AG10803 (cell line): ENCODE measurements at regions not wholly inside any gene's neighbourhood (a gene's known extent, or its start where the extent isn't known, plus 50 kb on each side); places are given as distances from the start of the nearest gene placed in this dataset.

ENCODE experiments used
- DNase-seq: peaks from one replicate; pipeline ENCODE4 v3.0.0; 2010; ENCODE audit warnings: low read depth
- H3K4me3 ChIP-seq: 2 replicates; pipeline ENCODE4 v1.5.1; 2011; ENCODE audit warnings: mild to moderate bottlenecking, low read length, control low read depth
- TF ChIP-seq, protein P1 (sequence below): conservative IDR thresholded peaks from 2 replicates; pipeline ENCODE4 v1.5.1; 2011; ENCODE audit warnings: mild to moderate bottlenecking, low read length, control low read depth, inconsistent platforms

DNA sequence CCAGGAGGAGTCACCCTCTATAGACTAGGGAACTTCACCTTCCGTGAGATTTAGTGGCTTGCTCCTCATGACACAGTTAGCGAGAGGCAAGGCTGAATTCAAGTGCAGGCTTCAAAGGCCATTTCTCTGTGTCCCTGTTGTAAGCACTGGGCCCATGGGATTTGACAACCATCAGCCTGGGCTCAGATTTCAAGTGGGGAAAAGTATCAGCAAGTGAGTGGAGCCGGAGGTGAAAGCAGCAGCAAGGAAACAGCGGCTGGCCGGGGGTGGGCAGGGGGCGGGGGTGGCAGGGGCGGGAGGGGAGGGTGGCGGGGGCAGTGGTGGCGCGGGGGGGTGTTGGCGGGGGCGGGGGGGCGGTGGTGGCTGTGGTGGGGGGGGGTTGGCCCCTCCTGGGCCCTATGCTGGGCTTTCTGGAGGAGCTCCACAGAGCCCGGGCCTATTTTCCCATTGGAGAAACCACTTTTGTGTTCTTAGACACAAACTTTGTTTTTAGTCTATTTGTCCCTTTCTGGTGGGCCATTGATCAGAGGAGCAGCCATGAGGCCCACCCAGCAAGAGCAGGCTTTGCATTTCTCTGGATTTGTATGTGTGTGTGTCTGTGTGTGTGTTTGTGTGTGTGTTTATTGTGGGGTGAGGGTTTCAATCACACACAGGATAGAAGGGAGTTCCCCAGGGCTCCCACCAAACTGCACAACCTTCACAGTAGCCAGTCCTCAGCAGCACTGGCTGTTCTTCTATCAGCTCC lies 165.4 kb upstream of the RAI14 start:
- TF ChIP-seq, protein P1, sequence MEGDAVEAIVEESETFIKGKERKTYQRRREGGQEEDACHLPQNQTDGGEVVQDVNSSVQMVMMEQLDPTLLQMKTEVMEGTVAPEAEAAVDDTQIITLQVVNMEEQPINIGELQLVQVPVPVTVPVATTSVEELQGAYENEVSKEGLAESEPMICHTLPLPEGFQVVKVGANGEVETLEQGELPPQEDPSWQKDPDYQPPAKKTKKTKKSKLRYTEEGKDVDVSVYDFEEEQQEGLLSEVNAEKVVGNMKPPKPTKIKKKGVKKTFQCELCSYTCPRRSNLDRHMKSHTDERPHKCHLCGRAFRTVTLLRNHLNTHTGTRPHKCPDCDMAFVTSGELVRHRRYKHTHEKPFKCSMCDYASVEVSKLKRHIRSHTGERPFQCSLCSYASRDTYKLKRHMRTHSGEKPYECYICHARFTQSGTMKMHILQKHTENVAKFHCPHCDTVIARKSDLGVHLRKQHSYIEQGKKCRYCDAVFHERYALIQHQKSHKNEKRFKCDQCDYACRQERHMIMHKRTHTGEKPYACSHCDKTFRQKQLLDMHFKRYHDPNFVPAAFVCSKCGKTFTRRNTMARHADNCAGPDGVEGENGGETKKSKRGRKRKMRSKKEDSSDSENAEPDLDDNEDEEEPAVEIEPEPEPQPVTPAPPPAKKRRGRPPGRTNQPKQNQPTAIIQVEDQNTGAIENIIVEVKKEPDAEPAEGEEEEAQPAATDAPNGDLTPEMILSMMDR: no peak
- H3K4me3 ChIP-seq: no peak overlapping the region
- DNase-seq: no peak

DNA sequence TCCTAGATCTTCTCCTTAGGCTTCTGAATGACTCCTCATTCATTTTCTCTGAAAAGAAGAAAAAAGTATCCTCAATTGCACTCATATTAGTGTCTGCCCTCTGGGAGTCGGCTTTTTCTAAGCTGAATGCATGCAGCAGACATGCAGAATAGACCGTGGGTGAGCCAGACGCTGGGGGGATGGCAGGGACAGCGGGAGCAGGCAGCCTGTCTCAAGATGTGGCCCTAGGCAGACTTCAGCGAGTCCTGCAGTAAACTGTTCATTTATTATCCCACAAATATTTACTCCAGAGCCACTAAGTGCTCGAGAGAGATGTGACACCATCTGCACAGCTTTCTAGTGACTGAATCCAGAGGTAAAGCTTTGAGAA lies 164.9 kb upstream of the RAI14 start:
- TF ChIP-seq, protein P1: no peak
- H3K4me3 ChIP-seq: no peak overlapping the region
- DNase-seq: peak; percentile 50

DNA sequence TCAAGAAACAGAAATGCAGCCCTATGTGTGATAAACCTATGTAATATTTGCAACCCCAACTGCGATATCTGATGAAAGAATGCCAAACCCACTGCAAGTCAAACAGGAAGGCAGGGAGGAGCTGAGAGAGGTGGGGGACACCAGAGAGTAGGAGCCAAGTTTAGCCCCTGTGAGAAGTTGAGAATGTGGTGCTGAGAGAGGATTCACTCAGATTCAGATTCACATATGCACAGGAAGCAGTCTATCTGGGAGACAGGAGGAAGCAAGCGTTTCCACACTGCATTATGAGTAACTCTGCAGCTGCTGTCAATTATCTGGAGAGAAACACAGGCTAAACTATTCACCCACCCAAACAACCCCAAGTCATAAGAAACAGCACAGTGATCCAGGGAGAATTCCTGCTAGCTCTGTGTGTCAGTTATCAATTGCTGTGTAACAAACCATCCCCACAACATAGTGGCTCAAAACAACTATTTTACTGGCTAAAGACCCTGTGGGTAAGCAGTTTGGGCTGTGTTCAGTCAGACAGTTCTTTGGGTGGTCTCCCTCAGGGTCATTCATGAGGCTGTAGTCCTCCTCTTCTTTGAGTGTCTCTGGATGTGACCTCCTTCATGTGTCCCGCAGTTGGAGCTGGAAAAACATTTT lies 161.9 kb upstream of the RAI14 start:
- TF ChIP-seq, protein P1: no peak
- DNase-seq: peak; percentile 87
- no peak overlapping the region for H3K4me3 ChIP-seq

DNA sequence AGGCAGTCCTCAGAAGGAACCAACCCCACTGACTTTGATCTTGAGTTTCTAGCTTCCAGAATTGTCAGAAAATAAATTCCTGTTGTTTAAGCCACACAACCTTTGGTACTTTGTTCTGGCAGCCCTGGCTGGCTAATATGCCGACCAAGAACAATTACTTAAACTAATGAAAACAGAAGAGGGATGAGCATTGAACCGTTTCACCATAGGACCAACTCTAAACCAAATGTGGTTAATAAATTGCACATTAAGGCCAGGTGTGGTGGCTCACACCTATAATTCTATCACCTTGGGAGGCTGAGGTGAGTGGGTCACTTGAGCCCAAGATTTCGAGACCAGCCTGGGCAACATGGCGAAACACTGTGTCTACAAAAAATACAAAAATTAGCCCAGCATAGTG lies 160.9 kb upstream of the RAI14 start:
- TF ChIP-seq, protein P1: no peak
- no peak for DNase-seq
- H3K4me3 ChIP-seq: no peak overlapping the region

DNA sequence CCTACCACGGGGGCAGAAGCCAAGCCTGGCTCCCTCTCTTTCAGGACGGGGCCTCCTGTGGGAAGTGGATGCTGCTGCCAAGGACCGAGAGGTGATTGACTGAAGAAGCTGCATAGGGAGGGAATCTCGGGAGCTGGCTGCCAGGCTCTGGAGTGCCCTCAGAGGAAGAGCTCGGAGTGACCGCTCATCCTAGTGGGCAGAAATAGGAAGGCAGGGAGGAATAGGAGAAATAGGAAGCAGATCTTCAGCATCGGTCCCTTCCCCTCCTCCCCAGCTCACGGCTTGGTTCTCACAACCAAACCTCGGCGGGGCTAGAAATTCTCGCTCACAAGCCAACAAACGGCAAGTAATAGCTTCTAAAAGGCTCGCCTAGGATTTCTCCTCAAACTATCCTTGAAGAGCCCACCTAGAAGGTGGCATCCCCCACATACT lies 159.9 kb upstream of the RAI14 start:
- no peak overlapping the region for H3K4me3 ChIP-seq
- TF ChIP-seq, protein P1: peak; percentile 44
- peak; percentile 37 for DNase-seq

DNA sequence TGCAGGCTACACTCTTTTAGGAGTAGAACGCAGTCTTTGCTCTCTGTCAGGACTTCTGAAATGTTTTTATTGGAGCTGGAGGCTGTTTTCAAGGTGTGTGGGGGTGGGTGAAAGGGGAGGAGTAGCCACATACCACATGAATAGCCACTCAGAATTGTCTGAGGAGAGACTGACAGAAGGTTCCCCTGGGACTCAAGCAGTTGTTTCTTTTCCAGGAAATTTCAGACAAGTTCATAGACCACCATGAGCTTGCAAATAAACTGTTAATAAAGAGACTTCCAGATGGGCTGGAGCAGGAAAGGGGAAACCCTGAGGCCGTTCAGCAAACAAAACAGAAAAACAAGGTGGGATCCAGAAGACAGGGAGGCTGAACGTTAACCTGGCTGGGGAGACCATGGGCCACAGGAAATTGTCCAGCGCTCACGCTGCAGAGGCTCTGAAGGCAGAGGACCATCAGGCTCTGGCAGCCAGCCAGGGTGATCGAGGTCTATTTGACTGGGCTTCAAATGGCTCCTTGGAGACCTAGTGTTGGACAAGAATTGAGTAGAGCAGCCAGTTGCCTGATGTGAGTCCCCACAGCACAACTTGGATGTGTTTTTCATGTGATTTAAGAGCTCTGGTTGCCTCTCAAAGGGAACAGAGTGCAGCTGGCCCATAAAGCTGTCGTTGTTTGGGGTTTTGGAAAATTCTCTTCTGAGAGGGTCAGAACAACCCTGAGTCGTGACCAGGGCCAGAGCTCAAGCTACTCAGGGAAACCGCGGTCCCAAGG lies 159.2 kb upstream of the RAI14 start:
- TF ChIP-seq, protein P1: no peak
- DNase-seq: peak; percentile 64
- no peak overlapping the region for H3K4me3 ChIP-seq
